OCI-LY7 (cell line): ENCODE measurements at regions not wholly inside any gene's neighbourhood (a gene's known extent, or its start where the extent isn't known, plus 50 kb on each side); places are given as distances from the start of the nearest gene placed in this dataset.

Experiments
- CTCF ChIP-seq: fragments of 200-600 bp; sonication (generic); conservative IDR thresholded peaks from 2 replicates; pipeline ENCODE4 v1.5.1; 2014; ENCODE audit warnings: mild to moderate bottlenecking, antibody characterized with exemption, low read length, moderate library complexity, mixed read lengths
- EZH2phosphoT487 ChIP-seq: fragments of 200-600 bp; sonication (generic); IDR thresholded peaks from 2 replicates; pipeline ENCODE4 v1.6.1; 2018; ENCODE audit warnings: low read depth, borderline replicate concordance, mild to moderate bottlenecking, mixed run types, antibody characterized with exemption, low read length, moderate library complexity, mixed read lengths

- no peak for TF ChIP-seq CTCF
- TF ChIP-seq EZH2phosphoT487: no peak
Measured at GRCh38 chr2:160906878-160907277, 253.3 kb upstream of the TANK start.
